Activated T-helper 1 cell treated with anti-CD3 and anti-CD28 coated beads, Interleukin-12 subunit alpha, Interleukin-12 subunit beta, Interleukin-2, Interleukin-4 antibody, amounts not matched to agents 30 ng/mL and 10 ng/mL and 1 ng/mL, durations not matched to agents 14 hours and 24 hours and 36 hours (primary cell): ENCODE measurements at regions not wholly inside any gene's neighbourhood (a gene's known extent, or its start where the extent isn't known, plus 50 kb on each side); places are given as distances from the start of the nearest gene placed in this dataset.
"Not testable (repeated sequence)": the region's sequence is repeated elsewhere in the genome, so short reads cannot be mapped to it uniquely, and the experiment has no call there.

ENCODE experiments used
- DNase-seq: peaks from one replicate; pipeline ENCODE4 v3.0.0; 2021; ENCODE audit warnings: low spot score
- H3K27ac Mint-ChIP-seq: one replicate; pipeline ENCODE4 v1.8.0; 2021; ENCODE audit warnings: mild to moderate bottlenecking, mixed read lengths
- H3K27me3 Mint-ChIP-seq: one replicate; pipeline ENCODE4 v1.8.0; 2022; ENCODE audit warnings: mild to moderate bottlenecking, moderate library complexity, mixed read lengths; ENCODE audit not compliant: insufficient read depth
- H3K36me3 Mint-ChIP-seq: one replicate; pipeline ENCODE4 v1.8.0; 2021; ENCODE audit warnings: low read depth, mixed read lengths
- H3K4me1 Mint-ChIP-seq: one replicate; pipeline ENCODE4 v1.8.0; 2021; ENCODE audit warnings: low read depth, mixed read lengths
- H3K4me3 Mint-ChIP-seq: one replicate; pipeline ENCODE4 v1.8.0; 2021; ENCODE audit warnings: mild to moderate bottlenecking, moderate library complexity, mixed read lengths
- H3K9me3 Mint-ChIP-seq: one replicate; pipeline ENCODE4 v1.8.0; 2021; ENCODE audit warnings: mixed read lengths
- intact Hi-C: fragments of 100-400 bp; cut with micrococcal nuclease; formaldehyde crosslinking; loops from one replicate; pipeline ENCODE4 v1.15.1; 2024

DNA sequence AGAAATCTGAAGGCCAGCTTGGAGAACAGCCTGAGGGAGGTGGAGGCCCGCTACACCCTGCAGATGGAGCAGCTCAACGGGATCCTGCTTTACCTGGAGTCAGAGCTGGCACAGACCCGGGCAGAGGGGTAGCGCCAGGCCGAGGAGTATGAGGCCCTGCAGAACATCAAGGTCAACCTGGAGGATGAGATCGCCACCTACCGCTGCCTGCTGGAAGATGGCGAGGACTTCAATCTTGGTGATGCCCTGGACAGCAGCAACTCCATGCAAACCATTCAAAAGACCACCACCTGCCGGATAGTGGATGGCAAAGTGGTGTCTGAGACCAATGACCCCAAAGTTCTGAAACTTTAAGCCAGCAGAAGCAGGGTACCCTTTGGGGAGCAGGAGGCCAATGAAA lies 318.4 kb downstream of the ZFHX3 start:
- H3K27ac Mint-ChIP-seq, DNase-seq, H3K27me3 Mint-ChIP-seq, H3K9me3 Mint-ChIP-seq, H3K36me3 Mint-ChIP-seq, H3K4me3 Mint-ChIP-seq, H3K4me1 Mint-ChIP-seq, intact Hi-C loops: not testable (repeated sequence)

DNA sequence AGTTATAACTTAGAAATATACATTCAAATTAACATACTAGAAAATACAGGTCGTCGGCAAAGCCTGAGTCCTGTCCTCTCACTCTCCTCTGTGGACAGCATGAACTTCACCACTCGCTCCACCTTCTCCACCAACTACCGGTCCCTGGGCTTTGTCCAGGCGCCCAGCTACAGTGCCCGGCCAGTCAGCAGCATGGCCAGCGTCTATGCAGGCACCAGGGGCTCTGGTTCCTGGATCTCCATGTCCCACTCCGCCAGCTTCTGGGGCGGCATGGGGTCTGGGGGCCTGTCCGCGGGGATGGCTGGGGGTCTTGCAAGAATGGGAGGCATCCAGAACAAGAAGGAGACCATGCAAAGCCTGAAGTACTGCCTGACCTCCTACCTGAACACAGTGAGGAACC lies 319.4 kb downstream of the ZFHX3 start:
- intact Hi-C loops: no loop called here
- Mint-ChIP-seq H3K27ac (no peak overlapping the region), H3K4me3 (no peak overlapping the region), H3K36me3 (no peaks in the 10 kb centered on the region), H3K4me1 (no peaks in the 10 kb centered on the region), H3K9me3 (no peaks in the 10 kb centered on the region), H3K27me3 (peaks cover 5% of the 10 kb centered on the region)
- DNase-seq: no peak

DNA sequence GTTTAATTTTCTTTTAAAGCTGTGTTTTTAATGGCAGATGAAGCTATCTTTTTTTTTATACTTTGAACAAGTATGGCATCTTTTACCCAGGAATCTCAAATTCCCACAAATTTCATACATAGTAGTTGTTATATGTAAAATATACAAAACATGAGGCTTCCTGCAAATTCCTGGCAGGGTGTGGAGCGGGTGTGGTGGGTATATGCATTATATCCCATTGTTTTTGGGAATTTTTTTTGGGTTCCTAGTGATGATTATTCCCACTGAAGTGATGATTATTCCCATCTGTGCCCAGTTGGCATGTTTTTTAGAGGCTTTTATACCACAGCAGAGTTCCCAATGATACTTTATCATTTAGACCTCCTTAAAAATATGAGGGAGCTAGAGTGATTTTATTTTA lies 320.4 kb downstream of the ZFHX3 start:
- Mint-ChIP-seq H3K27me3 (peaks cover 4% of the 10 kb centered on the region), H3K9me3 (no peaks in the 10 kb centered on the region)
- intact Hi-C loops: no loop called here

DNA sequence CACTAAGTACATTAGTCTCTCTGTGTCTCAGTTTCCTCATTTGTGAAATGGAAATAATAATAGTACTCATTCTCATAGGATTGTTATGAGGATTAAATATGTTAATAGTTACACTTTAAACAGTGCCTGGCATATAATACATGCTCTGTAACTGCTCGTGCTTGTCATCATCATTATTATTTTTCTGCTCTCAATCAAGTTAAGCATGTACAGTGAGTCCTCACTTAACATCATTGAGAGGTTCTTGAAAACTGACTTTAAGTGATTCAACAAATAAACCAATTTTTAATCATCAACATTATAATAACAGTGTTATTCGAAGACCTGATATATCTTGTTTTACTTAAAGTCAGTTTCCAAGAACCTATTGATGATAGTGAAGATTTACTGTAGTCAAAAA lies 322.3 kb downstream of the ZFHX3 start:
- Mint-ChIP-seq H3K4me3 (no peak overlapping the region), H3K4me1 (no peaks in the 10 kb centered on the region), H3K9me3 (no peaks in the 10 kb centered on the region), H3K27me3 (no peaks in the 10 kb centered on the region), H3K36me3 (no peaks in the 10 kb centered on the region), H3K27ac (no peak overlapping the region)
- intact Hi-C loops: no loop called here
- DNase-seq: no peak

More for the DNA sequence above, 320.4 kb downstream of the ZFHX3 start:
- H3K4me3 Mint-ChIP-seq: no peak overlapping the region
- H3K4me1 Mint-ChIP-seq: no peaks in the 10 kb centered on the region
- no peak overlapping the region for H3K27ac Mint-ChIP-seq
- no peak for DNase-seq
- H3K36me3 Mint-ChIP-seq: no peaks in the 10 kb centered on the region

DNA sequence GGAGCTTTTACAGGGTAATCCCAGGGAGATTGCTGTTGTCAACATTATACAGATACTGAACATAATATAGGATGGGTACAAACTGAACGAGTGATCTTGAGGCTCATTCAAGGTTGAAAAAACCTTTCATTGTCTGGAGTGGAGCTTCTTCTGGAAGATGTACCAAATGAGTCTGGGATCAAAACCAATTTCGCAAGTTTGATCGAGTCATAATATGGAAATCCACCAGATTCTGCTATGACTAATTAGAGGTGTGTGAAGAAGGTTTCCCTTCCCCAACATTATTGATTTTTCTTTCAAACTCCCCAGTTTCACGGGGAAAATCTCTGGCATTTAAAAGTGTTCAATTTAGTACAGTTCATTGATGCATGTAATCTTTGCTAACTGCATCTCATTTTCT lies 324.1 kb downstream of the ZFHX3 start:
- H3K4me3 Mint-ChIP-seq: no peak overlapping the region

DNA sequence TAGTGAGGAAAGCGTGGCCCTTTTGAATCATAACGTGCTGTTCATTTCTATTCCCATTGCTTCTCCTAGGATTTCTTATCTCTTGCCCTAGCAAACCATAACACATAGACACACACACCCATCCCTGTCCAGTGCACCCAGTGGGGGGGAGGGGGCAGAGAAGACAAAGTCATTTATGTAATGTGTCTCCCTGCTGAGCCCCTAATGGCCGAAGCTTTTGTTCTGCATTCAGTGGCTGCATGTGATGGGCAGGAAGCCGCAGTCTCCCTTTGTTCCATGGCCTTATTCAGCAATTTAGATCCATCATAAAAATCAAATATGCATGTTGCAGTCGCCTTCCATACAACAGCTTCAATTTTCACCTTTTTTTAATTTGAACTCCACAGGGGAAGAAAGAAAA lies 325.4 kb downstream of the ZFHX3 start:
- H3K9me3 Mint-ChIP-seq: no peaks in the 10 kb centered on the region
- no peaks in the 10 kb centered on the region for H3K4me1 Mint-ChIP-seq
- DNase-seq: no peak
- H3K27me3 Mint-ChIP-seq: no peaks in the 10 kb centered on the region
- intact Hi-C loops: no loop called here
- H3K27ac Mint-ChIP-seq: no peak overlapping the region
- H3K4me3 Mint-ChIP-seq: no peak overlapping the region
- H3K36me3 Mint-ChIP-seq: no peaks in the 10 kb centered on the region

More for the DNA sequence above, 324.1 kb downstream of the ZFHX3 start:
- Mint-ChIP-seq H3K27me3 (no peaks in the 10 kb centered on the region), H3K4me1 (no peaks in the 10 kb centered on the region), H3K27ac (no peak overlapping the region), H3K9me3 (no peaks in the 10 kb centered on the region), H3K36me3 (no peaks in the 10 kb centered on the region)
- intact Hi-C loops: no loop called here
- no peak for DNase-seq

DNA sequence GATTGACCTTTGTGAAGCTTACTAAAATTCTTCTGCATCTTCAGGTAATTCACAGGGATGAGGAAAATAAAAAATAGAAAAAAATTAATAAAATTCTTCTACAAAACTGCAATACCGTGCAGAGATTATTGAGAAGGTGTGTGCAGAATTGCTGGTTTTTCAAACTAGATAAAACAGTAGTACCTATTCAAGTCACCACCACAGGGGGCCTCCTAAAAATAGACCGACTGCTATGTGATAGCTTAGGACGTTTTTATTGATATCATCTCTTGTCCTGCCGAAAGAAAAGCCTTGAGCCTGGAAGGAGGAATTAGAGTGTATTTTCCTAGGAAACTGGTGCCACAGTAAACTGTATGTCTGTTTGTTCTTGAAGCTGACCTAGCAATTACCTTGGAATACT lies 325.9 kb downstream of the ZFHX3 start:
- Mint-ChIP-seq H3K9me3 (no peaks in the 10 kb centered on the region), H3K27ac (no peak overlapping the region), H3K27me3 (no peaks in the 10 kb centered on the region), H3K4me3 (no peak overlapping the region), H3K36me3 (no peaks in the 10 kb centered on the region), H3K4me1 (no peaks in the 10 kb centered on the region)
- DNase-seq: no peak
- intact Hi-C loops: no loop called here

DNA sequence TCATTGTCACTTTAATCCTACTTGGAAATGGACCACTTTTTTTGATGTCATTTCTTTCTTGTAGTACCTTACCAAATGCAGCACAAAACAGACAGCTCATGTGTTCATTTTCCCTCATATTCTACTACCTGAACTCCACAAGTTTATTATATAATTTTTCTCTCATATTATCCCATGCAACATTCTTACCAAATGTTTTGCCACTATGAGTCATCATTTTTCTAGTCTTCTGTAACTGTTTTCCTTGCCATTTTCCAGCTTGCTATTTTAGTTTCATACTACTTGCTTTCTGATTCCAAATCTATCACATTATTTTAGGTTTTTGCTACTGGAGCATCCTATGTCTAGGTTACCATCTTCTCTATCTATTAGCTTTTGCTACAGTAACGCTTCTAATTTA lies 332.7 kb downstream of the ZFHX3 start:
- Mint-ChIP-seq H3K36me3 (no peaks in the 10 kb centered on the region), H3K9me3 (peaks cover 26% of the 10 kb centered on the region), H3K27me3 (no peaks in the 10 kb centered on the region), H3K4me3 (no peak overlapping the region), H3K4me1 (no peaks in the 10 kb centered on the region), H3K27ac (no peak overlapping the region)
- intact Hi-C loops: no loop called here
- DNase-seq: no peak

DNA sequence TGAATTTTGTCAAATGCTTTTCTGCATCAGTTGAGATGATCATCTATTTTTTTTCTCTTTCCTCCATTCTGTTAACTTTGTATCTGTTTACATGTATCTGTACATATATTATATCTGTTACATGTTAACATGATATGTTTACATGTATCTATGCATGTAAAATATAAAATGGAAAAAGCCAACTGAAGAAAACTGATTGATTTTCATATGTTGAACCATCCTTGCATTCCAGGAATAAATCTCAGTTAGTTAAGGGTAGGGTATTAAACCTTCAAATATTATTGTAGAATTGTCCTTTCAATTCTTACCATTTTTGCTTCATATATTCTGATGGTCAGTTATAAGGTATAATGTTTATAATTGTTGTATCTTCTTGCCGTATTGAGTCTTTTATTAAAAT lies 336.1 kb downstream of the ZFHX3 start:
- no peak for DNase-seq
- intact Hi-C loops: no loop called here
- Mint-ChIP-seq H3K9me3 (peaks cover 33% of the 10 kb centered on the region), H3K4me1 (no peaks in the 10 kb centered on the region), H3K4me3 (no peak overlapping the region), H3K27ac (no peak overlapping the region), H3K36me3 (no peaks in the 10 kb centered on the region), H3K27me3 (no peaks in the 10 kb centered on the region)

DNA sequence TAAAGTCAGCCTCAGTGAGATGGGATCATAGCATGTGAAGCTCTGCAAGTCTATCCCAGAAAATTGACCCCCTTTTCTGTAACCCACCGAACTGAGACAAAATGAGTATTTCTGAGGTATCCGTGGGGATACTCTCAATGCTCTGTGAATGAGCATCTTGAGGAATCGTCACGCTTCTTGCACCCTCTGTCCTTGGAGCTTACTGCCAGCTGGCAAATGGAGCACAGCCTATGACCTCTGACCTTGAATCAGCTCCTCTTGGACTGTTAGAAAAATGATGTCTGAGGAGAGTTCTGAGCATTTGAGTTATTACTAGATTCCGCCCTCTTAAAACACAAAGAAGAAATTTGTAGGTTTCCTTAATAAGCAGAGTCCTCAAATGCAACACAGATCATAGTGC lies 342.1 kb downstream of the ZFHX3 start:
- intact Hi-C loops: no loop called here
- Mint-ChIP-seq H3K36me3 (no peaks in the 10 kb centered on the region), H3K4me1 (no peaks in the 10 kb centered on the region), H3K27me3 (peaks cover 3% of the 10 kb centered on the region), H3K9me3 (peaks cover 8% of the 10 kb centered on the region), H3K27ac (no peak overlapping the region), H3K4me3 (no peak overlapping the region)
- DNase-seq: no peak

DNA sequence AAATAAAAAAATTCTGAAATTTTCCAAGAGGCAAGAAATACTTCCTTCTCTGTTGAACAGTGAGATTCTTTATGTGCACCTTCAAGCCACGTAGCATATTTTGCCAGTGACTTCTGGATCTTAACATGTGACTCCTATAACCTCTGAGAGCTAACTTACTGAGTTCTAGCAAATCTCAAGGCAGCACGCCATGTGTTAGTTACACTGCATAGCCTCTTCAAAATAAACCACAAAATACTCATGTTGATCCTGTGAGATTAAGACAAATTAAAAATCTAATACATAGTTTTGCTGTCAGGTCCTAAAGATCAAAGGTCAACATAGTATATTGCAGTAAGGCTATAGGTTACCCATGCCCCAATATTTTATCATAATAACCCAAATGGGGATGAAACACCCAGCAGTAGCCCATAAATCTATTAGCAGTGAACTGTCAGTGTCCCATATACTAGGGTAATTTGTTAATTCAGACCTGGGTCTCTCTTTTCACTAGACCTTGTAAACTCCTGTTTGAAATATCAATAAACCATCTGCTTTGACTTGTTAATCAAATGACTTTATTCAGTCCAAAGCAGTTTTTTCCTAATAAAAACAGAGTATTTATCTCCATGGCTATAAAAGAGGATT lies 343.1 kb downstream of the ZFHX3 start:
- no peak overlapping the region for H3K27ac Mint-ChIP-seq
- peaks cover 3% of the 10 kb centered on the region for H3K27me3 Mint-ChIP-seq
- DNase-seq: no peak
- no peaks in the 10 kb centered on the region for H3K4me1 Mint-ChIP-seq
- H3K36me3 Mint-ChIP-seq: no peaks in the 10 kb centered on the region
- no peak overlapping the region for H3K4me3 Mint-ChIP-seq
- peaks cover 5% of the 10 kb centered on the region for H3K9me3 Mint-ChIP-seq
- intact Hi-C loops: no loop called here

DNA sequence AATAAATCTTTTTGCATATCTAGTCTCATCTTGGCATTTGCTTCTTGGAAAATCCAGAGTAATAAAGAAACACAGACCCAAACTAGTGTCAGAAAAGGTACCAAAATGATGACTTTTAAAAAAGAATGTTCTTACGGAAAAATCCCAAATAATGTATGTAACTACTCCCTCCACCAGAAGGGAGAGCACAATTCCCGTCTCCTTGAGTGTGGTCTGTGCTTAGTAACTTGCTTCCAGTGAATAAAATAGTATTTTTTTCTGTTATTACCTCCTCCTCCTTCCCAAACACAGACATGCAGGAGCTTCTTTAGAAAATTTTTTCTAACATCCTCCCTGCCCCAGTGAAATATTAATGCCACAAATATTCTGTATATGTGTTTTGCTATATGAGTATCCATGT lies 358.1 kb downstream of the ZFHX3 start:
- Mint-ChIP-seq H3K27ac (no peak overlapping the region), H3K4me3 (no peak overlapping the region), H3K9me3 (no peaks in the 10 kb centered on the region), H3K4me1 (no peaks in the 10 kb centered on the region), H3K36me3 (no peaks in the 10 kb centered on the region), H3K27me3 (no peaks in the 10 kb centered on the region)
- DNase-seq: no peak
- intact Hi-C loops: loop anchor here (10.0 kb wide), 1 partner anchor 55 kb away; no protein-coding TSS in a partner anchor

DNA sequence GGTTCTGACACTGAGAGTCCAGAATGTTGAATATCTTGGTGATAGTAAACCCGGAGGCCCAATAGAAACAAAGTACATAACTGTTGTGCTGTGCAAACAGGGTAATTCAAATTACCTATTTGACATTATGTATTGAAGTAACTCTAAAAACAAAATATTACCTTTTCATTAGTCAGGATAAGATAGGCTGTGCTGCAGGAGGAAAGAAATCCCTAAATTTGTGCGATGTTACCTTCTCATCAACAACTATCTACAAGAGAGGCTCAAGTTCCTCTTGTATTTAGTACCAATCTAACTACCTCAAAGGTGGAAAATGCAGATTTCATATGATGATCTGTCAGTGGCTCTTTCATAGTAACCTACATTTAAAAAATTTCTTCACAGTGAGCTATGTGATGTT lies 367.2 kb downstream of the ZFHX3 start:
- Mint-ChIP-seq H3K27me3 (no peaks in the 10 kb centered on the region), H3K36me3 (no peaks in the 10 kb centered on the region), H3K27ac (no peak overlapping the region), H3K4me3 (no peak overlapping the region), H3K4me1 (no peaks in the 10 kb centered on the region), H3K9me3 (no peaks in the 10 kb centered on the region)
- intact Hi-C loops: loop anchor here (10.0 kb wide), 1 partner anchor 64 kb away; no protein-coding TSS in a partner anchor
- no peak for DNase-seq

DNA sequence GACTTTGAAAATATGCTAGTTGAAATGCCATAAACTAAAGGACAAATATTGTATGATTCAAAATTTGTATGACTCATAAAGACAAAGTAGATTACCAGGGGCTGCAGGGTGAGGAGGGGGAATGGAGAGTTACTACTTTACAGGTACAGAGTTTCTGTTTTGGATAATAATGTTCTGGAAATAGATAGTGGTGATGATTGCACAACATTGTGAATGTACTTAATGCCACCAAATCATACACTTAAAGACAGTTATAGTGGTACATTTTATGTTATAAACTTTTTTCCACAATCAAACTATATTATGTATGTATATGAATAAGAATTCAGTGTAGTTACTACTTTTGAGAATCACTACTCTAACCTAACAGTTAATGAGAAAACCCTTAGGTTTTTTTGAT lies 368.1 kb downstream of the ZFHX3 start:
- no peak overlapping the region for H3K4me3 Mint-ChIP-seq
- no peak overlapping the region for H3K27ac Mint-ChIP-seq
- no peak for DNase-seq
- H3K27me3 Mint-ChIP-seq: no peaks in the 10 kb centered on the region
- no peaks in the 10 kb centered on the region for H3K36me3 Mint-ChIP-seq
- no peaks in the 10 kb centered on the region for H3K4me1 Mint-ChIP-seq
- no peaks in the 10 kb centered on the region for H3K9me3 Mint-ChIP-seq
- intact Hi-C loops: loop anchor here (10.0 kb wide), 1 partner anchor 65 kb away; no protein-coding TSS in a partner anchor
